ENCODE measurements at regions not wholly inside any gene's neighbourhood (a gene's known extent, or its start where the extent isn't known, plus 50 kb on each side); places are given as distances from the start of the nearest gene placed in this dataset.

- Histone ChIP-seq H3K4me3 (ENCODE audit: low read depth, low read length) (no peak overlapping the region), H3K27me3 (ENCODE audit: control insufficient read depth, insufficient read depth, low read length) (no peaks in the 10 kb centered on the region), H3K36me3 (ENCODE audit: control insufficient read depth, insufficient read depth, low read length) (no peaks in the 10 kb centered on the region)
- TF ChIP-seq CTCF (IDR thresholded peaks at IDR 0.05; ENCODE audit: insufficient read depth, low read length, severe bottlenecking), result no peak
- no peak for FAIRE-seq
- no peak for DNase-seq (ENCODE audit: low read depth)
Observed at GRCh38 chr2:212929971-212930370, 221.4 kb downstream of the IKZF2 start.

- Histone ChIP-seq H3K27me3 (ENCODE audit: control insufficient read depth, insufficient read depth, low read length) (no peaks in the 10 kb centered on the region), H3K4me3 (ENCODE audit: low read depth, low read length) (no peak overlapping the region), H3K36me3 (ENCODE audit: control insufficient read depth, insufficient read depth, low read length) (no peaks in the 10 kb centered on the region)
- peak; percentile 93 for DNase-seq (ENCODE audit: low read depth)
- FAIRE-seq, result no peak
- no peak for TF ChIP-seq CTCF (IDR thresholded peaks at IDR 0.05; ENCODE audit: insufficient read depth, low read length, severe bottlenecking)
Observed at GRCh38 chr2:212929116-212929515, 222.3 kb downstream of the IKZF2 start.

GRCh38 chr2:212928681-212929080 is 222.7 kb downstream of the IKZF2 start:
- no peaks in the 10 kb centered on the region for H3K36me3 ChIP-seq (ENCODE audit: control insufficient read depth, insufficient read depth, low read length)
- no peaks in the 10 kb centered on the region for H3K27me3 ChIP-seq (ENCODE audit: control insufficient read depth, insufficient read depth, low read length)
- DNase-seq (ENCODE audit: low read depth) (no peak), FAIRE-seq (no peak)
- no peak overlapping the region for H3K4me3 ChIP-seq (ENCODE audit: low read depth, low read length)
- TF ChIP-seq CTCF (IDR thresholded peaks at IDR 0.05; ENCODE audit: insufficient read depth, low read length, severe bottlenecking), result no peak

GRCh38 chr2:212926940-212927339 is 224.5 kb downstream of the IKZF2 start:
- no peak for FAIRE-seq
- no peak for TF ChIP-seq CTCF (IDR thresholded peaks at IDR 0.05; ENCODE audit: insufficient read depth, low read length, severe bottlenecking)
- Histone ChIP-seq H3K27me3 (ENCODE audit: control insufficient read depth, insufficient read depth, low read length) (no peaks in the 10 kb centered on the region), H3K4me3 (ENCODE audit: low read depth, low read length) (no peak overlapping the region), H3K36me3 (ENCODE audit: control insufficient read depth, insufficient read depth, low read length) (no peaks in the 10 kb centered on the region)
- DNase-seq (ENCODE audit: low read depth), result no peak

GRCh38 chr2:212923393-212923792 is 228.0 kb downstream of the IKZF2 start:
- no peak for TF ChIP-seq CTCF (IDR thresholded peaks at IDR 0.05; ENCODE audit: insufficient read depth, low read length, severe bottlenecking)
- H3K36me3 ChIP-seq (ENCODE audit: control insufficient read depth, insufficient read depth, low read length), result no peaks in the 10 kb centered on the region
- FAIRE-seq (no peak), DNase-seq (ENCODE audit: low read depth) (no peak)
- no peak overlapping the region for H3K4me3 ChIP-seq (ENCODE audit: low read depth, low read length)
- H3K27me3 ChIP-seq (ENCODE audit: control insufficient read depth, insufficient read depth, low read length), result no peaks in the 10 kb centered on the region

- no peak for TF ChIP-seq CTCF (IDR thresholded peaks at IDR 0.05; ENCODE audit: insufficient read depth, low read length, severe bottlenecking)
- DNase-seq (ENCODE audit: low read depth), result no peak
- no peaks in the 10 kb centered on the region for H3K36me3 ChIP-seq (ENCODE audit: control insufficient read depth, insufficient read depth, low read length)
- H3K4me3 ChIP-seq (ENCODE audit: low read depth, low read length), result no peak overlapping the region
- H3K27me3 ChIP-seq (ENCODE audit: control insufficient read depth, insufficient read depth, low read length), result no peaks in the 10 kb centered on the region
- FAIRE-seq, result no peak
Observed at GRCh38 chr2:212922701-212923100, 228.7 kb downstream of the IKZF2 start.

Data from bronchial epithelial cell (primary cell).